ENCODE measurements at regions not wholly inside any gene's neighbourhood (a gene's known extent, or its start where the extent isn't known, plus 50 kb on each side); places are given as distances from the start of the nearest gene placed in this dataset.
"Not testable (repeated sequence)": the region's sequence is repeated elsewhere in the genome, so short reads cannot be mapped to it uniquely, and the experiment has no call there.

- DNase-seq, result no peak
Measured at GRCh38 chr1:100791586-100791985, 72.0 kb downstream of the VCAM1 start.

DNA sequence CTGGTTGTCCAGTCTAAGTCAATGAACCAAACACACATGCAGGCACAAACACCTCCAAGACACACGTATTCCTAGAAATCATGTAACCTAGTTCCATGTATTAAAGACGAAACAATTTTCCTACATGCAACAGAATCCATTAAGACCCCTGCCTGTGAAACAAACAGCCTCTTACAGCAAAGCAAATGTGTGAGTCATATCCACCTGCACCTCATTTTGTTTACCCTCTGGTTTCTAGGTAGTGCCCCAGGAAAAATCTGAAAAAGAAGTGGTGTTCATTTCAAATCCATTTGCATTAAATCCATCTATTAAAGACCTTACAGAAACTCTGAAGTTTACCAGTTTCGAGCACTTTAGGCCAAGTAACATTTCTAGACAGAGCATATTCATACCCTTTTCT lies 74.1 kb downstream of the VCAM1 start:
- DNase-seq, result no peak

DNA sequence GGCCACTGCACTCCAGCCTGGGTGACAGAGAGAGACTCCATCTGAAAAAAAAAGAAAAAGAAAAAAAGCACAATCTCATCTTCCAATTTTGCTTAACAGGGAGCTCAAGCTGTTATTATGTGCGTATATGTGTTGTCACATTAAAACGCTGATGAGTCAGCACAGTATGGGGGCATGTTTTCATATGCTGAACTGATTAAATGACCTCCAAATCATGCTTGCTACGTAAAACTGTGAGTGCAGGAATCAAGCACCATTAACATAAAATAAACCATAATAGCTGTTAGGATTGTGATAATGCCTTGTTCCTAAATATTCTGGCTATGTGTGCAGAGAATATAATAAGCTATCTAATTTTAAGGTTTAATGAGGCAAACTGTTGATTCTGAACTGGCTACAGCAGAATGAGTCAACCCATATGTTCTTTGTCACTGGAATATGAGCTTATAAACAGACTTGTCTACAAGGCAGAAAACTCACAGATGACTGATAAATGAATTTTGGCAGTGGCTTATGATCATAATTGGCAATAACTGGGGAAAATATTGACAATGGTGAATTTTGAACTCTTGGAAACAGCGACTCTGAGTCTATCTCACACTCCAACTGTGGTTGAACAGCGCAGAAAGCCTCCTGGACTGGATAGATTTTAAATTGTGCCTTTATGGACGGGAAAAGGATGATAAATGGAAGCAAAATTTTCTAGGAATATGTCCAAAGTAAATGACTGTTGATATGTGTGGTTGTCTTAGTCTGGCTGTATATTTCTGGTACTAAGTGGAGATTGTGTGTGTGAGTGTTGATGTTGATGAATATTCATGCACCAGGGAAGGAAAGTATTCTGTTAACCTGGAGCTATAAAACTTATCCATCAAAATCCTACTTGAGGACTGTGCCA lies 75.5 kb downstream of the VCAM1 start:
- DNase-seq, result peak in 1 of 3 donors; percentile 33

- DNase-seq, result no peak
Measured at GRCh38 chr1:100795646-100795985, 76.1 kb downstream of the VCAM1 start.

- DNase-seq, result no peak
Measured at GRCh38 chr1:100796046-100796445, 76.5 kb downstream of the VCAM1 start.

DNA sequence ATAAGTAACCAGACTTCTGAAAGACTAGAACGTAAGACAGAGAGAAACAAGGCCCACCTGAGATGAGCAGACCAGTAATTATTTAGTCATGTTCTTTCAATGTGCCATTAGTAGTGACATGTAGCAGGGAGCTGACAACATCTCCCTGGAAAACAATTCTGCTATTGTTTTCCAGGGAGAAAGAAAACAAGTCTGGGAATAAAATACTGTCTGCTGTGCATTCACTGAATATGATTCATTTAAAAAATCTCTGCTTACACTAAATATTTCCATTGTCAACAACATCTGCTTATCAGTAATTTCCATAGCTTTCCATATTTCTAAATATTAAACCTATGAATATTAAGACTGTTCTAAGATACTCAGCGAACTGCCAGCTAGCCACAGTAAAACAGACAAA lies 80.0 kb downstream of the VCAM1 start:
- DNase-seq, result no peak

GRCh38 chr1:100799954-100800612 lies 80.5 kb downstream of the VCAM1 start:
- no peak for DNase-seq

- DNase-seq, result not testable (repeated sequence)
Measured at GRCh38 chr1:100801256-100801655, 81.7 kb downstream of the VCAM1 start.

DNA sequence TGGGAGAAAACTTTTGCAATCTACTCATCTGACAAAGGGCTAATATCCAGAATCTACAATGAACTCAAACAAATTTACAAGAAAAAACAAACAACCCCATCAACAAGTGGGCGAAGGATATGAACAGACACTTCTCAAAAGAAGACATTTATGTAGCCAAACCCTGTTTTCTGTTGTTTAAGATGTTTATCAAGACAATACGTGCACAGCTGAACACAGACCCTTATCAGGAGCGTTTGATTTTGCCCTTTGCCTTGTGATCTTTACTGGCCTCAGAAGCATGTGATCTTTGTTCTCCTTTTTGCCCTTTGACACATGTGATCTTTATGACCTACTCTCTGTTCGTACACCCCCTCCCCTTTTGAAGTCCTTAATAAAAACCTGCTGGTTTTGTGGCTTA lies 83.7 kb downstream of the VCAM1 start:
- not testable (repeated sequence) for DNase-seq

GRCh38 chr1:100806601-100807000 lies 87.1 kb downstream of the VCAM1 start:
- no peak for DNase-seq

GRCh38 chr1:100810360-100810759 lies 84.3 kb downstream of the EXTL2 start:
- no peak for DNase-seq

- no peak for DNase-seq
Measured at GRCh38 chr1:100811808-100812207, 82.8 kb downstream of the EXTL2 start.

DNA sequence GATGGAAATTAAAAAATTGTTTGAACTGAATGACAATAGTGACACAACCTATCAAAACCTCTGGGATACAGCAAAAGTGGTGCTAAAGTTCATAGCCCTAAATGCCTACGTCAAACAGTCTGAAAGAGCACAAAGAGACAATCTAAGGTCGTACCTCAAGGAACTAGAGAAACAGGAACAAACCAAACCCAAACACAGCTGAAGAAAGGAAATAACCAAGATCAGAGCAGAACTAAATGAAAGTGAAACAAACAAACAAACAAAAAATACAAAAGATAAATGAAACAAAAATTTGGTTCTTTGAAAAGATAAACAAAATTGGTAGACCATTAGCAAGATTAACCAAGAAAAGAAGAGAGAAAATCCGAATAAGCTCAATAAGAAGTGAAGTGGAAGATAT lies 79.7 kb downstream of the EXTL2 start:
- DNase-seq, result not testable (repeated sequence)

GRCh38 chr1:100816049-100816448 lies 78.6 kb downstream of the EXTL2 start:
- DNase-seq, result no peak

DNA sequence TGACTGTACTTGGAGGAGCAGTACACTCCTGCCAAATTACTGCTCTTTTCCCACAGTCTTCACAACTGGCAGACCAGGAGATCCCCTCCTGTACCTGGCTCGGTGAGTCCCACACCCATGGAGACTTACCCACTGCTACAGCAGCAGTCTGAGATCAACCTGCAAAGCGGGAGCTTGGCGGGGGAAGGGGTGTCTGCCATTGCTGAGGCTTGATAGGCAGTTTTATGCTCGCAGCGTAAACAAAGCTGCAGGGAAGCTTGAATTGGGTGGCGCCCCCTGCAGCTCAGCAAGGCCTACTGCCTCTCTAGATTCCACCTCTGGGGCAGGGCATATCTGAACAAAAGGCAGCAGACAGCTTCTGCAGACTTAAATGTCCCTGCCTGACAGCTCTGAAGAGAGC lies 74.4 kb downstream of the EXTL2 start:
- not testable (repeated sequence) for DNase-seq

GRCh38 chr1:100821919-100822318 lies 72.7 kb downstream of the EXTL2 start:
- DNase-seq, result not testable (repeated sequence)

Data from muscle of back (tissue), 3 donors.